ENCODE measurements at regions not wholly inside any gene's neighbourhood (a gene's known extent, or its start where the extent isn't known, plus 50 kb on each side); places are given as distances from the start of the nearest gene placed in this dataset.

DNA sequence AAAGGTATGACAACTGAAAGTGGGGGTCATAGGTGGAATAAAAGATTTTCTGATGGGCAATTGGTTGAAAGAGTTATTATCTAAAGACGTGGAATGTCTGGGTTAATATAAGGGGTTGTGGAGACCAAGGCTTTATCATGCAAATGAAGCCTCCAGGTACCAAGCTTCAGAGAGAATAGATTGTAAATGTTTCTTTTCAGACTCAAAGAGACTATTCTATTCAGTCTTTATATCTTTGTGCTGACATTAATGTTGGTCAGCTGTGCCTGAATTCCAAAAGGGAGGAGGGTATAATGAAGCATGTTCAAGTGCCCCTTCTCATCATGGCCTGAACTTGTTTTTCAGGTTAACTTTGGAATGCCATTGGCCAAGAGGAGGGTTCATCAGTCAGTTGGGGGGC lies 145.3 kb downstream of the SETD4 start:
- TF ChIP-seq POLR2A (IDR thresholded peaks at IDR 0.05) (no peak), CTCF (IDR thresholded peaks at IDR 0.05) (no peak)
